HEK293 (cell line): ENCODE measurements at regions not wholly inside any gene's neighbourhood (a gene's known extent, or its start where the extent isn't known, plus 50 kb on each side); places are given as distances from the start of the nearest gene placed in this dataset.

Experiments used
- ATF2 ChIP-seq: fragments of 450-650 bp; formaldehyde crosslinking; IDR thresholded peaks from 2 replicates; pipeline ENCODE4 v1.5.1; 2016; ENCODE audit warnings: missing biosample characterization, missing genetic modification characterization, low read depth
- CTCF ChIP-seq: fragments of 450-650 bp; formaldehyde crosslinking; IDR thresholded peaks from 2 replicates; pipeline ENCODE4 v1.5.1; 2016; ENCODE audit warnings: missing biosample characterization, missing genetic modification characterization
- ELK4 ChIP-seq: IDR thresholded peaks from 2 replicates; pipeline ENCODE4 v1.6.1; 2011; ENCODE audit warnings: mild to moderate bottlenecking, low read depth, low read length, borderline replicate concordance
- TSHZ1 ChIP-seq: fragments of 450-650 bp; formaldehyde crosslinking; IDR thresholded peaks from 2 replicates; pipeline ENCODE4 v1.5.1; 2016; ENCODE audit warnings: missing biosample characterization, missing genetic modification characterization, borderline replicate concordance
- ZBTB48 ChIP-seq: fragments of 450-650 bp; formaldehyde crosslinking; IDR thresholded peaks from 2 replicates; pipeline ENCODE4 v1.5.1; 2016; ENCODE audit warnings: missing biosample characterization, missing genetic modification characterization
- ZNF114 ChIP-seq: fragments of 450-650 bp; formaldehyde crosslinking; IDR thresholded peaks from 2 replicates; pipeline ENCODE4 v1.5.0; 2017; ENCODE audit warnings: missing biosample characterization, missing genetic modification characterization
- ZNF169 ChIP-seq: fragments of 450-650 bp; formaldehyde crosslinking; IDR thresholded peaks from 2 replicates; pipeline ENCODE4 v1.5.1; 2016; ENCODE audit warnings: missing biosample characterization, missing genetic modification characterization
- ZNF274 ChIP-seq, 2 experiments: fragments of 200-500 bp in 1 of 2; fragments of 450-650 bp in 1 of 2; sonication (Bioruptor generic) in 1 of 2; formaldehyde crosslinking in 1 of 2; IDR thresholded peaks; 2 replicates each; pipeline versions ENCODE4 v1.5.1 to v1.6.1; 2014 to 2016; ENCODE audit warnings: borderline replicate concordance in 1 of 2, inconsistent platforms in 1 of 2, low read length in 1 of 2, missing biosample characterization in 1 of 2, missing genetic modification characterization in 1 of 2
- ZNF335 ChIP-seq: fragments of 450-650 bp; formaldehyde crosslinking; conservative IDR thresholded peaks from 2 replicates; pipeline ENCODE4 v1.5.1; 2016; ENCODE audit warnings: missing biosample characterization, missing genetic modification characterization
- ZNF362 ChIP-seq: fragments of 450-650 bp; formaldehyde crosslinking; IDR thresholded peaks from 2 replicates; pipeline ENCODE4 v1.5.1; 2016; ENCODE audit warnings: missing biosample characterization, missing genetic modification characterization
- ZNF530 ChIP-seq: fragments of 450-650 bp; formaldehyde crosslinking; IDR thresholded peaks from 2 replicates; pipeline ENCODE4 v1.5.1; 2016; ENCODE audit warnings: low read depth, missing biosample characterization, missing genetic modification characterization
- ZNF558 ChIP-seq: fragments of 450-650 bp; formaldehyde crosslinking; IDR thresholded peaks from 2 replicates; pipeline ENCODE4 v1.5.1; 2016; ENCODE audit warnings: missing biosample characterization, missing genetic modification characterization
- ZNF664 ChIP-seq: fragments of 450-650 bp; formaldehyde crosslinking; IDR thresholded peaks from 2 replicates; pipeline ENCODE4 v1.5.1; 2016; ENCODE audit warnings: missing biosample characterization, missing genetic modification characterization
- ZNF768 ChIP-seq: fragments of 450-650 bp; formaldehyde crosslinking; IDR thresholded peaks from 2 replicates; pipeline ENCODE4 v1.5.1; 2018; ENCODE audit warnings: missing biosample characterization, mild to moderate bottlenecking, missing genetic modification characterization

GRCh38 chr3:103210583-103210982 lies 775.8 kb downstream of the ZPLD1 start:
- TF ChIP-seq CTCF (no peak), ZNF558 (tag by site-specific recombination) (no peak), ZNF335 (tag by site-specific recombination) (no peak), ZNF169 (tag by site-specific recombination) (no peak), ZNF362 (tag by site-specific recombination) (no peak), ZNF768 (tag by site-specific recombination) (no peak), ATF2 (tag by site-specific recombination) (no peak), ZNF664 (tag by site-specific recombination) (no peak), TSHZ1 (tag by site-specific recombination) (no peak), ZNF114 (no peak), ZNF274 (IDR thresholded peaks at IDR 0.05; ENCODE audit: low read length) (no peak), ZNF274 (tag by site-specific recombination; IDR thresholded peaks at IDR 0.05; ENCODE audit: borderline replicate concordance) (no peak), ZNF530 (tag by site-specific recombination) (no peak), ELK4 (no peak), ZBTB48 (tag by site-specific recombination) (no peak)
